ENCODE measurements at regions not wholly inside any gene's neighbourhood (a gene's known extent, or its start where the extent isn't known, plus 50 kb on each side); places are given as distances from the start of the nearest gene placed in this dataset.

- H3K36me3 ChIP-seq (ENCODE audit: insufficient read depth, low read length): no peaks in the 10 kb centered on the region
- CTCF ChIA-PET: no interaction called here
- no peaks in the 10 kb centered on the region for H3K27me3 Mint-ChIP-seq
- H3K4me1 Mint-ChIP-seq (ENCODE audit: low read depth): no peaks in the 10 kb centered on the region
- H3K4me3 ChIP-seq (ENCODE audit: low read length): no peak overlapping the region
- no peaks in the 10 kb centered on the region for H3K27me3 ChIP-seq (ENCODE audit: control insufficient read depth in 1 of 2, insufficient read depth in 2 of 2, low read length in 2 of 2)
- DNase-seq (no peak), ATAC-seq (ENCODE audit: poor library complexity) (no peak)
- no peaks in the 10 kb centered on the region for H3K4me1 ChIP-seq (ENCODE audit: insufficient read depth, low read length)
- no peak overlapping the region for H3K27ac ChIP-seq (ENCODE audit: low read depth in 1 of 2, low read length in 2 of 2)
- no peak for TF ChIP-seq CTCF (IDR thresholded peaks at IDR 0.05)
- H3K36me3 Mint-ChIP-seq (ENCODE audit: low read depth): no peaks in the 10 kb centered on the region
- H3K9me3 ChIP-seq (ENCODE audit: control insufficient read depth in 1 of 2, insufficient read depth in 1 of 2, low read length in 2 of 2): no peaks in the 10 kb centered on the region
- peaks cover 8% of the 10 kb centered on the region for H3K9me3 Mint-ChIP-seq
- H3K27ac Mint-ChIP-seq: no peak overlapping the region
- H3K4me3 Mint-ChIP-seq: no peak overlapping the region
- POLR2A ChIA-PET: no interaction called here
- intact Hi-C loops (cut with DNase I, micrococcal nuclease): no loop called here
Measured at GRCh38 chr5:21195145-21195544, 1207.1 kb upstream of the CDH18 start.

- CTCF ChIA-PET: no interaction called here
- POLR2A ChIA-PET: no interaction called here
- H3K27me3 ChIP-seq (ENCODE audit: control insufficient read depth in 1 of 2, insufficient read depth in 2 of 2, low read length in 2 of 2): no peaks in the 10 kb centered on the region
Measured at GRCh38 chr5:21185536-21185935, 1197.5 kb upstream of the CDH18 start.

GRCh38 chr5:21184581-21184980, 1196.6 kb upstream of the CDH18 start:
- Histone ChIP-seq H3K27me3 (ENCODE audit: control insufficient read depth in 1 of 2, insufficient read depth in 2 of 2, low read length in 2 of 2) (no peaks in the 10 kb centered on the region), H3K4me1 (ENCODE audit: insufficient read depth, low read length) (no peaks in the 10 kb centered on the region), H3K36me3 (ENCODE audit: insufficient read depth, low read length) (no peaks in the 10 kb centered on the region), H3K27ac (ENCODE audit: low read depth in 1 of 2, low read length in 2 of 2) (no peak overlapping the region), H3K4me3 (ENCODE audit: low read length) (no peak overlapping the region), H3K9me3 (ENCODE audit: control insufficient read depth in 1 of 2, insufficient read depth in 1 of 2, low read length in 2 of 2) (peaks cover 0 to 4% of the 10 kb centered on the region in 2 experiments)
- Mint-ChIP-seq H3K27ac (no peak overlapping the region), H3K36me3 (ENCODE audit: low read depth) (no peaks in the 10 kb centered on the region), H3K9me3 (peaks cover 4% of the 10 kb centered on the region), H3K4me3 (no peak overlapping the region), H3K27me3 (no peaks in the 10 kb centered on the region), H3K4me1 (ENCODE audit: low read depth) (no peaks in the 10 kb centered on the region)
- POLR2A ChIA-PET: no interaction called here
- DNase-seq (no peak), ATAC-seq (ENCODE audit: poor library complexity) (no peak)
- no peak for TF ChIP-seq CTCF (IDR thresholded peaks at IDR 0.05)
- intact Hi-C loops (cut with DNase I, micrococcal nuclease): no loop called here
- CTCF ChIA-PET: no interaction called here

More at GRCh38 chr5:21185536-21185935, 1197.5 kb upstream of the CDH18 start:
- TF ChIP-seq CTCF (IDR thresholded peaks at IDR 0.05): no peak
- no peak overlapping the region for H3K27ac Mint-ChIP-seq
- H3K9me3 Mint-ChIP-seq: peaks cover 2% of the 10 kb centered on the region
- no peak overlapping the region for H3K4me3 Mint-ChIP-seq
- intact Hi-C loops (cut with DNase I, micrococcal nuclease): no loop called here
- H3K36me3 ChIP-seq (ENCODE audit: insufficient read depth, low read length): no peaks in the 10 kb centered on the region
- no peaks in the 10 kb centered on the region for H3K4me1 Mint-ChIP-seq (ENCODE audit: low read depth)
- H3K9me3 ChIP-seq (ENCODE audit: control insufficient read depth in 1 of 2, insufficient read depth in 1 of 2, low read length in 2 of 2): peaks cover 0 to 4% of the 10 kb centered on the region in 2 experiments
- ATAC-seq (ENCODE audit: poor library complexity): no peak
- no peak overlapping the region for H3K4me3 ChIP-seq (ENCODE audit: low read length)
- H3K36me3 Mint-ChIP-seq (ENCODE audit: low read depth): no peaks in the 10 kb centered on the region
- no peaks in the 10 kb centered on the region for H3K27me3 Mint-ChIP-seq
- DNase-seq: no peak
- no peaks in the 10 kb centered on the region for H3K4me1 ChIP-seq (ENCODE audit: insufficient read depth, low read length)
- no peak overlapping the region for H3K27ac ChIP-seq (ENCODE audit: low read depth in 1 of 2, low read length in 2 of 2)
